SU-DHL-6 (cell line): ENCODE measurements at regions not wholly inside any gene's neighbourhood (a gene's known extent, or its start where the extent isn't known, plus 50 kb on each side); places are given as distances from the start of the nearest gene placed in this dataset.

Source experiments
- H2AFZ ChIP-seq: fragments of 200-600 bp; sonication (generic); 2 replicates; pipeline ENCODE4 v1.6.1; 2014; ENCODE audit warnings: low read depth, mild to moderate bottlenecking, moderate library complexity, mixed read lengths, antibody characterized with exemption, low read length; ENCODE audit not compliant: severe bottlenecking
- H3F3A ChIP-seq: fragments of 200-600 bp; shearing (Covaris generic); 2 replicates; pipeline ENCODE4 v1.6.0; 2016; ENCODE audit warnings: antibody characterized with exemption, mild to moderate bottlenecking; ENCODE audit not compliant: insufficient read depth
- H3K27ac ChIP-seq: fragments of 200-600 bp; sonication (generic); 2 replicates; pipeline ENCODE4 v1.5.1; 2016; ENCODE audit warnings: low read depth, mild to moderate bottlenecking, low read length, moderate library complexity, mixed read lengths
- H3K27me3 ChIP-seq: fragments of 200-600 bp; sonication (generic), shearing (Covaris generic); 2 replicates; pipeline ENCODE4 v1.6.0; 2014; ENCODE audit warnings: mild to moderate bottlenecking, low read length
- H3K36me3 ChIP-seq: fragments of 200-600 bp; sonication (generic); 2 replicates; pipeline ENCODE4 v1.6.1; 2014; ENCODE audit warnings: mild to moderate bottlenecking, low read length, mixed read lengths
- H3K4me2 ChIP-seq: fragments of 300-600, 200-600 bp; shearing (Covaris generic), sonication (generic); 2 replicates; pipeline ENCODE4 v1.6.0; 2014; ENCODE audit warnings: low read length, low read depth, mild to moderate bottlenecking; ENCODE audit not compliant: poor library complexity, severe bottlenecking
- H3K4me3 ChIP-seq: fragments of 200-600 bp; sonication (generic); 2 replicates; pipeline ENCODE4 v1.5.1; 2014; ENCODE audit warnings: antibody characterized with exemption, low read length, mild to moderate bottlenecking, mixed read lengths; ENCODE audit not compliant: insufficient read depth, poor library complexity, severe bottlenecking
- H3K79me2 ChIP-seq: fragments of 200-600 bp; sonication (generic); 2 replicates; pipeline ENCODE4 v1.6.1; 2014; ENCODE audit warnings: mild to moderate bottlenecking, low read length, moderate library complexity; ENCODE audit not compliant: insufficient read depth
- H3K9ac ChIP-seq: fragments of 200-600 bp; sonication (generic); 2 replicates; pipeline ENCODE4 v1.7.0; 2014; ENCODE audit warnings: mild to moderate bottlenecking, low read length
- H3K9me2 ChIP-seq: fragments of 200-600 bp; sonication (generic); replicated peaks from 2 replicates; pipeline ENCODE4 v1.6.1; 2014; ENCODE audit warnings: low read length; ENCODE audit not compliant: insufficient read depth
- H3K9me3 ChIP-seq: fragments of 200-600 bp; sonication (generic); 2 replicates; pipeline ENCODE4 v1.6.1; 2014; ENCODE audit warnings: low read length, mixed read lengths; ENCODE audit not compliant: insufficient read depth
- H4K20me1 ChIP-seq: fragments of 200-600 bp; sonication (generic); 2 replicates; pipeline ENCODE4 v1.6.1; 2014; ENCODE audit warnings: low read depth, mild to moderate bottlenecking, antibody characterized with exemption, low read length, moderate library complexity, mixed read lengths
- CTCF ChIP-seq: fragments of 200-600 bp; sonication (generic); IDR thresholded peaks from one replicate; pipeline ENCODE4 v1.5.1; 2017; ENCODE audit warnings: antibody characterized with exemption, mild to moderate bottlenecking, low read length, moderate library complexity; ENCODE audit not compliant: insufficient read depth, poor library complexity, severe bottlenecking
- EZH2phosphoT487 ChIP-seq: fragments of 200-600 bp; sonication (generic), shearing (Covaris generic); conservative IDR thresholded peaks from 2 replicates; pipeline ENCODE4 v1.6.1; 2018; ENCODE audit warnings: mild to moderate bottlenecking, antibody characterized with exemption, low read length, moderate library complexity, mixed read lengths

- H4K20me1 ChIP-seq, result no peaks in the 10 kb centered on the region
- no peaks in the 10 kb centered on the region for H3F3A ChIP-seq
- H3K79me2 ChIP-seq, result no peaks in the 10 kb centered on the region
- H3K4me3 ChIP-seq, result no peak overlapping the region
- no peak overlapping the region for H3K4me2 ChIP-seq
- H3K9me3 ChIP-seq, result no peaks in the 10 kb centered on the region
- no peaks in the 10 kb centered on the region for H3K9me2 ChIP-seq
- H2AFZ ChIP-seq, result no peak overlapping the region
- no peaks in the 10 kb centered on the region for H3K27me3 ChIP-seq
- no peaks in the 10 kb centered on the region for H3K36me3 ChIP-seq
- no peak overlapping the region for H3K27ac ChIP-seq
- TF ChIP-seq CTCF, result no peak
- no peak for TF ChIP-seq EZH2phosphoT487
- no peak overlapping the region for H3K9ac ChIP-seq
Observed at GRCh38 chr2:198692907-198693510, 764.7 kb downstream of the SATB2 start.

GRCh38 chr2:198691236-198691635 lies 766.5 kb downstream of the SATB2 start:
- H3K27me3 ChIP-seq, result no peaks in the 10 kb centered on the region
- H2AFZ ChIP-seq, result no peak overlapping the region
- H3K79me2 ChIP-seq, result no peaks in the 10 kb centered on the region
- no peak overlapping the region for H3K9ac ChIP-seq
- no peak overlapping the region for H3K27ac ChIP-seq
- no peaks in the 10 kb centered on the region for H3F3A ChIP-seq
- no peaks in the 10 kb centered on the region for H3K36me3 ChIP-seq
- no peak overlapping the region for H3K4me2 ChIP-seq
- no peak overlapping the region for H3K4me3 ChIP-seq
- H3K9me2 ChIP-seq, result no peaks in the 10 kb centered on the region
- H4K20me1 ChIP-seq, result no peaks in the 10 kb centered on the region
- no peaks in the 10 kb centered on the region for H3K9me3 ChIP-seq
- TF ChIP-seq EZH2phosphoT487 (no peak), CTCF (no peak)

- H3K4me2 ChIP-seq, result no peak overlapping the region
- H3K9me3 ChIP-seq, result no peaks in the 10 kb centered on the region
- no peak for TF ChIP-seq CTCF
- TF ChIP-seq EZH2phosphoT487, result no peak
- H3K27ac ChIP-seq, result no peak overlapping the region
- H3K4me3 ChIP-seq, result no peak overlapping the region
- H3K9ac ChIP-seq, result no peak overlapping the region
- no peaks in the 10 kb centered on the region for H3K79me2 ChIP-seq
- H3K9me2 ChIP-seq, result no peaks in the 10 kb centered on the region
- no peaks in the 10 kb centered on the region for H4K20me1 ChIP-seq
- no peaks in the 10 kb centered on the region for H3K36me3 ChIP-seq
- H2AFZ ChIP-seq, result no peak overlapping the region
- H3F3A ChIP-seq, result no peaks in the 10 kb centered on the region
- no peaks in the 10 kb centered on the region for H3K27me3 ChIP-seq
Observed at GRCh38 chr2:198664321-198664720, 793.4 kb downstream of the SATB2 start.

- no peaks in the 10 kb centered on the region for H3K9me3 ChIP-seq
- no peaks in the 10 kb centered on the region for H3K9me2 ChIP-seq
- no peaks in the 10 kb centered on the region for H3K79me2 ChIP-seq
- no peaks in the 10 kb centered on the region for H3K27me3 ChIP-seq
- H3K27ac ChIP-seq, result no peak overlapping the region
- no peak overlapping the region for H2AFZ ChIP-seq
- no peak overlapping the region for H3K9ac ChIP-seq
- no peaks in the 10 kb centered on the region for H4K20me1 ChIP-seq
- no peak overlapping the region for H3K4me2 ChIP-seq
- no peaks in the 10 kb centered on the region for H3K36me3 ChIP-seq
- no peak overlapping the region for H3K4me3 ChIP-seq
- no peaks in the 10 kb centered on the region for H3F3A ChIP-seq
- TF ChIP-seq EZH2phosphoT487 (no peak), CTCF (no peak)
Observed at GRCh38 chr2:198662905-198663304, 794.8 kb downstream of the SATB2 start.
